Liver (tissue), 3 donors: ENCODE measurements at regions not wholly inside any gene's neighbourhood (a gene's known extent, or its start where the extent isn't known, plus 50 kb on each side); places are given as distances from the start of the nearest gene placed in this dataset.

Source experiments
- EGR1 ChIP-seq, 2 donors: IDR thresholded peaks; 2 replicates each; pipeline ENCODE4 v1.6.1; 2016 to 2018; ENCODE audit warnings: antibody characterized with exemption in 2 of 2, low read depth in 2 of 2
- HNF4G ChIP-seq: IDR thresholded peaks from 2 replicates; pipeline ENCODE4 v1.6.1; 2016; ENCODE audit warnings: antibody characterized with exemption
- YY1 ChIP-seq: IDR thresholded peaks from 2 replicates; pipeline ENCODE4 v1.6.1; 2016; ENCODE audit warnings: antibody characterized with exemption, mild to moderate bottlenecking
- TF ChIP-seq, protein P1 (sequence below): IDR thresholded peaks from 2 replicates; pipeline ENCODE4 v1.6.1; 2016; ENCODE audit warnings: antibody characterized with exemption
- TF ChIP-seq, protein P2 (sequence below): fragments of 150-350 bp; IDR thresholded peaks from 2 replicates; pipeline ENCODE4 v1.5.1; 2017; ENCODE audit warnings: improper control_type of control experiment, low read depth, low read length; ENCODE audit not compliant: missing input control
- TF ChIP-seq, protein P3 (sequence below): IDR thresholded peaks from 2 replicates; pipeline ENCODE4 v1.6.1; 2016; ENCODE audit warnings: antibody characterized with exemption
- donor health status: healthy.
- donor health status: healthy.

DNA sequence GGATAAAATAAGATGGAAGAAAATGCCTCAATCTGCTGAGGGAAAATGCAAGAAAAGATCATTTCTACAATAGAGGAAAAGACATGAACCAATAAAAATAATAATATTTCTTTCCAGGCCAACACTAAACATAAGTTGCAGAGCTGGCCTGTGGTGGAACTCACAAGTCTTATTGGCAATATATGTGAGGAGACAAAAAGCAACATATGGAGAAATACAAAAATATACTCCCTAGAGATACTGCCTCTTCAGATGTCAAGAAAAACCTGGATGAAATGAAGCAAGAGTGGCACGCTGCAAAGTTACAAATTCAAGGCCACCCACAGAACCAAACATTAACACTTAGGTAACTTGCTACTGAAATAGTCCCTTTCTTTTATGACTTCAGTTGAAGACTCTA is 264.9 kb upstream of the FMN2 start:
- TF ChIP-seq HNF4G (no peak), EGR1 (IDR thresholded peaks at IDR 0.05; ENCODE audit: low read depth in 2 of 2) (no peak), YY1 (no peak)
- TF ChIP-seq, protein P1, sequence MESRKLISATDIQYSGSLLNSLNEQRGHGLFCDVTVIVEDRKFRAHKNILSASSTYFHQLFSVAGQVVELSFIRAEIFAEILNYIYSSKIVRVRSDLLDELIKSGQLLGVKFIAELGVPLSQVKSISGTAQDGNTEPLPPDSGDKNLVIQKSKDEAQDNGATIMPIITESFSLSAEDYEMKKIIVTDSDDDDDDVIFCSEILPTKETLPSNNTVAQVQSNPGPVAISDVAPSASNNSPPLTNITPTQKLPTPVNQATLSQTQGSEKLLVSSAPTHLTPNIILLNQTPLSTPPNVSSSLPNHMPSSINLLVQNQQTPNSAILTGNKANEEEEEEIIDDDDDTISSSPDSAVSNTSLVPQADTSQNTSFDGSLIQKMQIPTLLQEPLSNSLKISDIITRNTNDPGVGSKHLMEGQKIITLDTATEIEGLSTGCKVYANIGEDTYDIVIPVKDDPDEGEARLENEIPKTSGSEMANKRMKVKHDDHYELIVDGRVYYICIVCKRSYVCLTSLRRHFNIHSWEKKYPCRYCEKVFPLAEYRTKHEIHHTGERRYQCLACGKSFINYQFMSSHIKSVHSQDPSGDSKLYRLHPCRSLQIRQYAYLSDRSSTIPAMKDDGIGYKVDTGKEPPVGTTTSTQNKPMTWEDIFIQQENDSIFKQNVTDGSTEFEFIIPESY = no peak
- TF ChIP-seq, protein P2, sequence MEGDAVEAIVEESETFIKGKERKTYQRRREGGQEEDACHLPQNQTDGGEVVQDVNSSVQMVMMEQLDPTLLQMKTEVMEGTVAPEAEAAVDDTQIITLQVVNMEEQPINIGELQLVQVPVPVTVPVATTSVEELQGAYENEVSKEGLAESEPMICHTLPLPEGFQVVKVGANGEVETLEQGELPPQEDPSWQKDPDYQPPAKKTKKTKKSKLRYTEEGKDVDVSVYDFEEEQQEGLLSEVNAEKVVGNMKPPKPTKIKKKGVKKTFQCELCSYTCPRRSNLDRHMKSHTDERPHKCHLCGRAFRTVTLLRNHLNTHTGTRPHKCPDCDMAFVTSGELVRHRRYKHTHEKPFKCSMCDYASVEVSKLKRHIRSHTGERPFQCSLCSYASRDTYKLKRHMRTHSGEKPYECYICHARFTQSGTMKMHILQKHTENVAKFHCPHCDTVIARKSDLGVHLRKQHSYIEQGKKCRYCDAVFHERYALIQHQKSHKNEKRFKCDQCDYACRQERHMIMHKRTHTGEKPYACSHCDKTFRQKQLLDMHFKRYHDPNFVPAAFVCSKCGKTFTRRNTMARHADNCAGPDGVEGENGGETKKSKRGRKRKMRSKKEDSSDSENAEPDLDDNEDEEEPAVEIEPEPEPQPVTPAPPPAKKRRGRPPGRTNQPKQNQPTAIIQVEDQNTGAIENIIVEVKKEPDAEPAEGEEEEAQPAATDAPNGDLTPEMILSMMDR = no peak
- TF ChIP-seq, protein P3, sequence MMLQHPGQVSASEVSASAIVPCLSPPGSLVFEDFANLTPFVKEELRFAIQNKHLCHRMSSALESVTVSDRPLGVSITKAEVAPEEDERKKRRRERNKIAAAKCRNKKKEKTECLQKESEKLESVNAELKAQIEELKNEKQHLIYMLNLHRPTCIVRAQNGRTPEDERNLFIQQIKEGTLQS = no peak
